ENCODE measurements at regions not wholly inside any gene's neighbourhood (a gene's known extent, or its start where the extent isn't known, plus 50 kb on each side); places are given as distances from the start of the nearest gene placed in this dataset.

GRCh38 chr12:114913871-114914801 lies 230.2 kb upstream of the TBX3 start:
- peak; percentile 32 for DNase-seq (ENCODE audit: low read depth)
- Histone ChIP-seq H3K36me3 (ENCODE audit: control insufficient read depth, insufficient read depth, low read length) (no peaks in the 10 kb centered on the region), H3K27me3 (ENCODE audit: control insufficient read depth, insufficient read depth, low read length) (no peaks in the 10 kb centered on the region), H3K4me3 (ENCODE audit: low read depth, low read length) (no peak overlapping the region)
- no peak for TF ChIP-seq CTCF (IDR thresholded peaks at IDR 0.05; ENCODE audit: insufficient read depth, low read length, poor library complexity, severe bottlenecking)

- DNase-seq (ENCODE audit: low read depth) = no peak
- Histone ChIP-seq H3K4me3 (ENCODE audit: low read depth, low read length) (no peak overlapping the region), H3K27me3 (ENCODE audit: control insufficient read depth, insufficient read depth, low read length) (no peaks in the 10 kb centered on the region), H3K36me3 (ENCODE audit: control insufficient read depth, insufficient read depth, low read length) (no peaks in the 10 kb centered on the region)
- no peak for TF ChIP-seq CTCF (IDR thresholded peaks at IDR 0.05; ENCODE audit: insufficient read depth, low read length, poor library complexity, severe bottlenecking)
These were observed 228.8 kb upstream of the TBX3 start for GRCh38 chr12:114912811-114913210.

- DNase-seq (ENCODE audit: low read depth) = no peak
- no peak for TF ChIP-seq CTCF (IDR thresholded peaks at IDR 0.05; ENCODE audit: insufficient read depth, low read length, poor library complexity, severe bottlenecking)
- H3K27me3 ChIP-seq (ENCODE audit: control insufficient read depth, insufficient read depth, low read length) = no peaks in the 10 kb centered on the region
These were observed 227.2 kb upstream of the TBX3 start for GRCh38 chr12:114911196-114911595.

GRCh38 chr12:114904254-114905003 lies 220.5 kb upstream of the TBX3 start:
- DNase-seq (ENCODE audit: low read depth) = peak; percentile 48
- TF ChIP-seq CTCF (IDR thresholded peaks at IDR 0.05; ENCODE audit: insufficient read depth, low read length, poor library complexity, severe bottlenecking) = no peak
- H3K36me3 ChIP-seq (ENCODE audit: control insufficient read depth, insufficient read depth, low read length) = no peaks in the 10 kb centered on the region
- H3K4me3 ChIP-seq (ENCODE audit: low read depth, low read length) = no peak overlapping the region
- H3K27me3 ChIP-seq (ENCODE audit: control insufficient read depth, insufficient read depth, low read length) = no peaks in the 10 kb centered on the region

More at GRCh38 chr12:114911196-114911595, 227.2 kb upstream of the TBX3 start:
- Histone ChIP-seq H3K4me3 (ENCODE audit: low read depth, low read length) (no peak overlapping the region), H3K36me3 (ENCODE audit: control insufficient read depth, insufficient read depth, low read length) (no peaks in the 10 kb centered on the region)

- no peak overlapping the region for H3K4me3 ChIP-seq (ENCODE audit: low read depth, low read length)
These were observed 219.2 kb upstream of the TBX3 start for GRCh38 chr12:114903083-114903691.

More at GRCh38 chr12:114903083-114903691, 219.2 kb upstream of the TBX3 start:
- Histone ChIP-seq H3K36me3 (ENCODE audit: control insufficient read depth, insufficient read depth, low read length) (no peaks in the 10 kb centered on the region), H3K27me3 (ENCODE audit: control insufficient read depth, insufficient read depth, low read length) (no peaks in the 10 kb centered on the region)
- no peak for TF ChIP-seq CTCF (IDR thresholded peaks at IDR 0.05; ENCODE audit: insufficient read depth, low read length, poor library complexity, severe bottlenecking)
- peak; percentile 43 for DNase-seq (ENCODE audit: low read depth)

All from kidney epithelial cell (primary cell).